GM19467 (cell line): ENCODE measurements at regions not wholly inside any gene's neighbourhood (a gene's known extent, or its start where the extent isn't known, plus 50 kb on each side); places are given as distances from the start of the nearest gene placed in this dataset.

Experiments
- ATAC-seq: cut with Tn5 transposase; IDR thresholded peaks from one replicate; pipeline ENCODE4 v1.9.1; 2021; ENCODE audit warnings: mild to moderate bottlenecking, moderate library complexity; ENCODE audit not compliant: unreplicated experiment

DNA sequence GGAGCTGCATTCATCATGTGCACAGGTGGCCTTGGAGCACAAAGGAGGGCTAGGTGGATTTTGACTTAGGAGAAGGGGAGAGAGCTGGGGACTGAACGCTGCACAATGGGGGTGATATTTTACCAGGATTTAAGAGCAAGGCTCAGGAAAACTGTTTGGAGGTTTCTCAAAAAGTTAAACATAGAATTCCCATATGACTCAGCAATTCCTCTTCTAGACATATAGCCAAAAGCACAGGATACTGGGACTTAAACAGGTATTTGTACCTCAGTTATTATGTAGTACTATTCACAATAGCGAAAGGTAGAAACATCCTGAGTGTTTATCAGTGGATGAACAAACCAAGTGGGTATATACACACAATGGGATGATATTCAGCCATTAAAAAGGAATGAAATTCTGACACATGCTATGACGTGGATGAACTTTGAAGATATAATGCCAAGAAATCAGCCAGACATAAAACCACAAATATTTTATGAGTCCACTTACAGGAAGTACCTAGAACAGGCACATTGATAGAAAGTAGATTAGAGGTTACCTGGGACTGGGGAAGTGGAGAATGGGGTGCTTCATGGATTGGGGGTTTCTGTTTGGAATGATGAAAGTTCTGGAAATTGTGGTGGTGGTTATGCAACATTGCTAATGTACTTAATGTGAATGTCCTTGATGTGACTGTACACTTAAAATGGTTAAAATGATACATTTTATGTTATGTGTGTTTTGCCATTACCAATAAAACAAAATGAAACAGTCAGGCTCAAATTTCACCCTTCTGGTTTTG, 216.9 kb downstream of the HAUS1 start:
- ATAC-seq = no peak

- no peak for ATAC-seq
These were observed 217.8 kb downstream of the HAUS1 start for GRCh38 chr18:46321955-46322354.

GRCh38 chr18:46322411-46322891, 218.3 kb downstream of the HAUS1 start:
- no peak for ATAC-seq

DNA sequence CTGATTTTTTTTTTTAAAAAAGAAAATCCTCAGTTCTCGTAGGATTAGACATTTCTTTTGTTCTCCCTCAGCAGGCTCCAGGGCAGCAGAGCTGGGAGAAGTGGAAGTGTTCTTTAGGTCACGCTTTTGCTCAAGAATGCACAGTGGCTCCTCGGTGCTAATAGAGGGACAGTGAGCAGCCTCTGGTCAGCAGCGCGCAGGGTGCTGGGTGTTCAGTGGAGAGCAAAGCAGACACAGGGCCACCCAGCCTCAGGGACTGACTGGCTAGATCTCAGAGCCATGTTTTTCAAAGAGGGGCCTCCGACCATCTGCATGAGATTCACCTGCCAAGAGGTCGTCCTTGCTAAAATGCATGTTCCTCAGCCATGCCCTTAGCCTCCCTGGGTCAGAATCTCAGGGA, 218.8 kb downstream of the HAUS1 start:
- ATAC-seq = no peak

- ATAC-seq = no peak
These were observed 220.1 kb downstream of the HAUS1 start for GRCh38 chr18:46324087-46324955.

DNA sequence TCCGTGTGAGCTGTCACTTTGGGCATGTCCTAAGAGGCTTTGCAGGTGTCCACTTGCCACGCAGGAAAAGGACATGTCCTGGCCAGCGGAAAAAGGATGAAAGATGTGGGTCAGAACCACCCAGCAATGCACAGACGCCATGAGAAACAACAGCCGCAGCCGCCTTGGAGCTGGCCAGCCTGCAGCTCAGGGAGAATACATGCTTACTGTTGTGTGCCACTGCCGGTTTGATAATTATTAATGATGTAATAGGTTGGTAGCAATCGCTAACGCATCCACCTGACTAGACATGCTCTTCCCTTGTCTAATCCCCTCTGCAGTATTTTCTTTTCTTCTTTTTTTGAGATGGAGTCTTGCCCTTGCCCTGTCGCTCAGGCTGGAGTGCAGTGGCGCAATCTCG, 221.7 kb downstream of the HAUS1 start:
- no peak for ATAC-seq

DNA sequence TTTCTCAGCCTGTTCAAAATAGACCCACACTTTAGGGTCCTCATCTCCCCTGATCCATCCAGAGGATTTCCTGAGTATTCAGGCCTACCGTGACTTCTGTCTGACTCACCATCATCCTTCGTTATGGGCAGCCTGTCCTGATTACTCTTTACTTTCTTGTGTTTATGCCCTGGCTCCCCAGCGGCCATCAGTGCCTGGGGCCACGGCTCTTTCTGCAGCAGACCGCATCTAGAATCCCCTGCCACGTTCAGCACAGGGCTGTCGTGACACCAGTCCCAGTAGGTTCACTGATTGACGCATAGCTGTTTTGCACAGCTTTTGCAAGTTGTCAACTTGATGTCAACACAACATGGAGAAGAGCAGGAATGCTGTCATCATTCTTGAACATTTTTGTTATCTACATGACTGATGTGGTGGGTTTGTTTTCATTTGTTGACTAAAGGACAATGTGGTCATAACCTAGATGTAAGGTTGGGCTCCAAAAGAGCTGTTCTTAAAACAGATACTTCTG, 225.6 kb downstream of the HAUS1 start:
- ATAC-seq = no peak

DNA sequence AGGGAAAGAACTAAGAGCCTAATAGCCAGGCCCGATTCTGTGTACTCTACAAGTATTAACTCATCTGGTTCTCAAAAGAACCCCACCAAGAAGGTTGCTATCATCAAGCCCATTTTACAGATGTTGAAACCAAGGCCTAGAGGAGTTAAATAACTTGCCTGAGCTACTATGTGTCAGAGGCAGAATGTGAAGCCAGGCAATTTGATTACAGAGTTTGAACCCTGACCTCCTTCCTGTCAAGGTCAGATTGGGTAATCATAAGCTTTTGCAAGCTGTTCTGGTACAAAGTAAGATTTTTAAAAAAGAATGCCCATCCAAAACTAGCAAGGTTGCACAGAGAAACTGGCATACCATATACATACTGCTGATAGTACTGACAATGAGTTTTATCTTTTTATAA, 227.1 kb downstream of the HAUS1 start:
- no peak for ATAC-seq

DNA sequence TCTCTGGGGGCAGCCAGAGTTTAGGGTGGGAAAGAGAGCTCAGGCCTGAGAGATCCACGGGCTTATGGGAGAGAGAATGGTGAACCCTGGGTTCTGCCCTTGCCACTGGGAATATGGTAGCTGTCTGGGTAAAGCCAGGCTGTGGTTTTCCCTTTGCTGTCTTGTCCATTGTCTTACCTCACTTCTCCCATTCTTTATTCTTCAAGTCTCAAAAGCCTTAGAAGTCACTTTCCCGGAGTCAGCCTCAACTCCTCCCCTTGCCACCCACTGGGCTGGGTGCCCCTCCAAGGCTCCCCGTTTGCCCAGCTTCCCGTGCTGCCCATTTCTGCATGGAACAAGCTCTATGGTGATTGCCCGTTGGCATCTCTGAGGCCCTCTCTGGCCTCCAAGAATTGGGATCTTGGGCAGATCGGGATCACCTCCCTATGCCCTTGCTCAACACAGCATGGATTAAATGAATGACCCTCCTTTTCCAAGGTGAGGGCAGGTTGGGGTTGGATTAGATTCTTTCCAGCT, 228.2 kb downstream of the HAUS1 start:
- no peak for ATAC-seq

DNA sequence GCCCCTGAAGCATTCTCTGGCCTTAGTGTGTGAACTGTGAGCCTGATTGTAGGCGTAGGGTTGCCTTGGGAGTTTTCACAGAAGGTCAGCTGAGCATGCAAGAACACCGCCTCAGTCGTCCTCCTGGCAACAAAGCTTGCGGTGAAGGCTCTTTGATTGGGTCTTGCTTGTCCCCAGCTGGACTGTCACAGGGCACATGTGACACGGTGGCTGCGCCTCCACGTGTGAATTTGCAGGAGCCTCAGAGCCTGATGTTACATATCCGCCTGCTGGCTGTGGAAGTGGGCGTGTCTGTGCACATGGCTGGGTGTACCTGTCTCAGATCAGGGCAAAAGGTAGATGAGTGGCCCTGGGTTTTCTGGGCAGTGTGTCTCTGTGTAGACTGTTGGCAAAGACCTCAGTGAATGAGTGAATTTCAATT, 228.7 kb downstream of the HAUS1 start:
- no peak for ATAC-seq

DNA sequence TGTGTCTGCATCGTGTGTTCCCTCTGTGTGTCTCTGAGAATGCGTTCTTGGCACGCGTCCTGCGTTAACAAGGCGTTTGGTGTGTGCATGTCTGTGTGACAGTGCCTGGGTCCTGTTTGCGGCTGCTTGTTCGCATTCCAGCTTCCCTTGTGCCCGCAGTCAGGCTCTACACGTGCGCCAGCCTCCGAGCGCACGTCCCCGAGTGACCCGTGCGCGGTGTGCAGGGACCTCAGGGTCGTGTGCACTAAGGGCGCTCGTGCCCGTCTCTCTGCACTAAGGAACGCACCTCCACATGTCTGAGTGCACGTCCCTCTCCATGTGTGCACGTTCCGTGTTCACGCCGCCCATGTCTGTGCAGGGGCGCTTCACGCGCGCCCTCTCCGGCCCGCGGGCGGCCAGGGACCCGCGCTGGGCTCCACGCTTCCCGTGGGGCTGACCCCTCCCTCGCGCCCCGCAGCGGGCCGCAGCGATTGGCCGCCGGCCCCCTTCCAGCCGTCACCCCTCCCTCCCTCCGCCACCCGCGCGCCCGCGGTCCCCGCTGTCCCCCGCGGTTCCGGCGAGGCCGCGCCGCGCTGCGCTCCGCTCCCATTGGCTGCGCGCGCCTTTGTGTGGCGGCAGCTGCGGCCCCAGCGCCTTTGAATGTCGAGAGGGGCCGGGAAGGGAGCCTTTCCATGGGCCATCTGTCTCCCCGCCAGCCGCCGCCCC, 229.4 kb downstream of the HAUS1 start:
- ATAC-seq = no peak

GRCh38 chr18:46334868-46335281, 230.7 kb downstream of the HAUS1 start:
- ATAC-seq = no peak

DNA sequence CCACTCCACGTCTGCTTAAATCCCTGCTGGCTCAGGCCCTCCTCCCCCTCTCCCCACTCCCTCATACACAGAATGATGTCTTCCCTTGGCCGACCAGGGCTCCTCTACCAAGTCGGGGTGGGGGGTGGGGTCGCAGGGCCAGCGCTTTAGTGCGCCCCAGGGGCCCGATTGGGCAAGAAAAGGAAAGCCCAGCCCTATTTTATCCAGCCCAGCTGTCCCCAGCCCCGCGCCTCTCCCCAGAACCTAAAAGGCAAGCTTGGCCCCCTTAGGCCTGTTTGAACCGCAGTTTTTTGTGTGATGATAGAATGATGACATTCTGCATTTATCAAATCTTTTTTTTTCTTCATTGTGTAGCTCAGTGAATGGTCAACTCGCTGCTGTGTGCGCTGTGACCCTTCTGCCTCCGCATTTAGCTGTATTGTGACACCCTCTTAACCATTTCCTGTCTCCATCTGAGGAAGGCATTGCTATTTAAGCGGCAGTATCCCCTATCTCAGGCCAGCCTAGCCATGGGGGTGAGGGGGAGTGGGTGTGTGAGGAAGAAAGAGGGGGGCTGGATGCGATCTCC, 231.4 kb downstream of the HAUS1 start:
- no peak for ATAC-seq

- ATAC-seq = no peak
These were observed 232.3 kb downstream of the HAUS1 start for GRCh38 chr18:46336278-46337111.

- no peak for ATAC-seq
These were observed 233.1 kb downstream of the HAUS1 start for GRCh38 chr18:46337271-46337670.

DNA sequence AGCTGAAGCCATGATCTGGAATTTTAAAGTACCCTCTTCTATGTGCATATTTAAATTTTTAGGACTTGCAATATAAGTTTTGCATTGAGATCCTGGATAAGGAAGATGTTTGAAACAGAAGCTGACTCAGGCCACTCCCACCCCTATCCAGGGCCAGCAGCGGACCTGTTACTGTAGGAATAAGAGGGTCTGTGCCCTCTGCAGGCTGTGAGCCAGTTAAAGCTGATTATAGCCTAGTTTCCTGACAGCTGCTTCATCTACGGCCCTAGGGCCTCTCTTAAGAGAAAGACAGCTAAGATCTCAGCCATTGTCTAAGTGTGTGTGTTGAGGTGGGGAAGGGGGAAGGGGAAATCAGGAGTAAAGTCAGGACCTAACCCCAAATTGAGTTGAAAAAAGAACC, 234.0 kb downstream of the HAUS1 start:
- no peak for ATAC-seq

DNA sequence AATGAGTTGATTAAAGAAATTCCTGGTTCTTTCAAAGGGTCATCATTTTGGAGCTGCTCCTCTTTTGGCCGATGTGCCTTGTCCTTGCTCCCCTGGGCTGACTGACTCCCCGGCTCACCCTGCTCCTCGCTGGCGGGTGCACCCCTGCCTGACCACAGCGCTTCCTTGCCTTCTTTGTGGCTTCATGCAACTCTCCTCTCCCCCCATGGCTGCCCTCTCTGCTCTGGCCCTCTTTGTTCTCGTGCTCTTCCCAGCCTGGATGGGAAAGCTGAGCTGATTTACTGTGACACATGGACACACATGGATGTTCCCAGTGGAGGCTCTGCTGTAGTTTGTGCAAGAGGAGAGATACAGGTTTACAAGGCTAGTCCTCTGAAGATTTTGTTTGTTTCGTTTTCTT, 234.6 kb downstream of the HAUS1 start:
- ATAC-seq = no peak

GRCh38 chr18:46340716-46341115, 236.5 kb downstream of the HAUS1 start:
- ATAC-seq = no peak

GRCh38 chr18:46341986-46342525, 237.9 kb downstream of the HAUS1 start:
- ATAC-seq = no peak
